SK-N-SH treated with all-trans-retinoic acid at 6 μM for 48 hours (cell line): ENCODE measurements at regions not wholly inside any gene's neighbourhood (a gene's known extent, or its start where the extent isn't known, plus 50 kb on each side); places are given as distances from the start of the nearest gene placed in this dataset.

ENCODE experiments used
- GLIS3 ChIP-seq: fragments of 250-450 bp; sonication (Bioruptor Pico); IDR thresholded peaks from 2 replicates; pipeline ENCODE4 v1.5.0; 2020; ENCODE audit warnings: mild to moderate bottlenecking, moderate library complexity
- PPARA ChIP-seq: fragments of 250-450 bp; sonication (Bioruptor Pico); IDR thresholded peaks from 2 replicates; pipeline ENCODE4 v1.5.0; 2020; ENCODE audit warnings: mild to moderate bottlenecking, borderline replicate concordance
- RARB ChIP-seq: fragments of 250-450 bp; sonication (Bioruptor Pico); IDR thresholded peaks from 2 replicates; pipeline ENCODE4 v1.8.0; 2021; ENCODE audit warnings: mild to moderate bottlenecking, moderate library complexity
- TCF4 ChIP-seq: fragments of 250-450 bp; sonication (Bioruptor Pico); IDR thresholded peaks from 2 replicates; pipeline ENCODE4 v1.8.0; 2021; ENCODE audit warnings: mild to moderate bottlenecking, moderate library complexity, borderline replicate concordance
- ZNF70 ChIP-seq: fragments of 450-650 bp; formaldehyde crosslinking; IDR thresholded peaks from 2 replicates; pipeline ENCODE4 v1.5.0; 2020; ENCODE audit warnings: mild to moderate bottlenecking, moderate library complexity
- TF ChIP-seq, protein P1 (sequence below): fragments of 250-450 bp; sonication (Bioruptor Pico); IDR thresholded peaks from 2 replicates; pipeline ENCODE4 v1.5.0; 2020; ENCODE audit warnings: mild to moderate bottlenecking, moderate library complexity
- TF ChIP-seq, protein P2 (sequence below): fragments of 250-450 bp; sonication (Bioruptor Pico); IDR thresholded peaks from 2 replicates; pipeline ENCODE4 v1.5.1; 2020; ENCODE audit warnings: low read depth, mild to moderate bottlenecking, moderate library complexity

DNA sequence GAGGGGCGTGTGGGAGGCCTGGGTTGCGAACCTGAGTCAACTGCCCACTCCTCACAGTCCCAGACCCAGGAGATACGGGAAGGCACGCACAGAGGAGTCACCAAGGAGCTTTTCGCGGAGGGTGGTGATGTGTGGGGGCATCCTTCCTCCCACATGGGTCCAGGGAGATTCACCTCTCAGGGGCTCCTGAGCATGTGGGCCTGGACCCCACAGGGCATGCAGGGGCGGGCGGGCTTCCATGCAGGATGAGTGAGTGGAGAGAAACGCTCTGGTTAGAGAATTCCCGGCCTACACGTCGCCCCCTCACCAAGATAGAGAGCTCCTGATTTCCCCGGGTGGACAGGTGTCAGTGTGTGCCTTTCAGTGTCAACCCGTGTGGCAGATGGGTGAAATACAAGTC, 641.7 kb upstream of the FZD8 start:
- TF ChIP-seq RARB (CRISPR knock-in tag), result no peak
- no peak for TF ChIP-seq PPARA (CRISPR knock-in tag)
- TF ChIP-seq, protein P1, sequence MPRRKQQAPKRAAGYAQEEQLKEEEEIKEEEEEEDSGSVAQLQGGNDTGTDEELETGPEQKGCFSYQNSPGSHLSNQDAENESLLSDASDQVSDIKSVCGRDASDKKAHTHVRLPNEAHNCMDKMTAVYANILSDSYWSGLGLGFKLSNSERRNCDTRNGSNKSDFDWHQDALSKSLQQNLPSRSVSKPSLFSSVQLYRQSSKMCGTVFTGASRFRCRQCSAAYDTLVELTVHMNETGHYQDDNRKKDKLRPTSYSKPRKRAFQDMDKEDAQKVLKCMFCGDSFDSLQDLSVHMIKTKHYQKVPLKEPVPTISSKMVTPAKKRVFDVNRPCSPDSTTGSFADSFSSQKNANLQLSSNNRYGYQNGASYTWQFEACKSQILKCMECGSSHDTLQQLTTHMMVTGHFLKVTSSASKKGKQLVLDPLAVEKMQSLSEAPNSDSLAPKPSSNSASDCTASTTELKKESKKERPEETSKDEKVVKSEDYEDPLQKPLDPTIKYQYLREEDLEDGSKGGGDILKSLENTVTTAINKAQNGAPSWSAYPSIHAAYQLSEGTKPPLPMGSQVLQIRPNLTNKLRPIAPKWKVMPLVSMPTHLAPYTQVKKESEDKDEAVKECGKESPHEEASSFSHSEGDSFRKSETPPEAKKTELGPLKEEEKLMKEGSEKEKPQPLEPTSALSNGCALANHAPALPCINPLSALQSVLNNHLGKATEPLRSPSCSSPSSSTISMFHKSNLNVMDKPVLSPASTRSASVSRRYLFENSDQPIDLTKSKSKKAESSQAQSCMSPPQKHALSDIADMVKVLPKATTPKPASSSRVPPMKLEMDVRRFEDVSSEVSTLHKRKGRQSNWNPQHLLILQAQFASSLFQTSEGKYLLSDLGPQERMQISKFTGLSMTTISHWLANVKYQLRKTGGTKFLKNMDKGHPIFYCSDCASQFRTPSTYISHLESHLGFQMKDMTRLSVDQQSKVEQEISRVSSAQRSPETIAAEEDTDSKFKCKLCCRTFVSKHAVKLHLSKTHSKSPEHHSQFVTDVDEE (CRISPR knock-in tag), result no peak
- no peak for TF ChIP-seq TCF4 (CRISPR knock-in tag)
- TF ChIP-seq, protein P2, sequence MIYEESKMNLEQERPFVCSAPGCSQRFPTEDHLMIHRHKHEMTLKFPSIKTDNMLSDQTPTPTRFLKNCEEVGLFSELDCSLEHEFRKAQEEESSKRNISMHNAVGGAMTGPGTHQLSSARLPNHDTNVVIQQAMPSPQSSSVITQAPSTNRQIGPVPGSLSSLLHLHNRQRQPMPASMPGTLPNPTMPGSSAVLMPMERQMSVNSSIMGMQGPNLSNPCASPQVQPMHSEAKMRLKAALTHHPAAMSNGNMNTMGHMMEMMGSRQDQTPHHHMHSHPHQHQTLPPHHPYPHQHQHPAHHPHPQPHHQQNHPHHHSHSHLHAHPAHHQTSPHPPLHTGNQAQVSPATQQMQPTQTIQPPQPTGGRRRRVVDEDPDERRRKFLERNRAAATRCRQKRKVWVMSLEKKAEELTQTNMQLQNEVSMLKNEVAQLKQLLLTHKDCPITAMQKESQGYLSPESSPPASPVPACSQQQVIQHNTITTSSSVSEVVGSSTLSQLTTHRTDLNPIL, result no peak
- TF ChIP-seq ZNF70, result no peak
- TF ChIP-seq GLIS3 (CRISPR knock-in tag), result no peak
